Erythroblast (primary cell): ENCODE measurements at regions not wholly inside any gene's neighbourhood (a gene's known extent, or its start where the extent isn't known, plus 50 kb on each side); places are given as distances from the start of the nearest gene placed in this dataset.

ENCODE experiments used
- GATA1 ChIP-seq: IDR thresholded peaks from 2 replicates; pipeline ENCODE4 v1.6.1; 2011; ENCODE audit warnings: low read depth, mild to moderate bottlenecking, control low read depth, low read length, moderate library complexity
- POLR2A ChIP-seq: IDR thresholded peaks from 2 replicates; pipeline ENCODE4 v1.6.1; 2011; ENCODE audit warnings: mild to moderate bottlenecking, low read length

GRCh38 chr11:26778000-26778757 lies 56.3 kb upstream of the SLC5A12 start:
- TF ChIP-seq POLR2A (no peak), GATA1 (no peak)
